GM21360 (cell line): ENCODE measurements at regions not wholly inside any gene's neighbourhood (a gene's known extent, or its start where the extent isn't known, plus 50 kb on each side); places are given as distances from the start of the nearest gene placed in this dataset.
"Not testable (repeated sequence)": the region's sequence is repeated elsewhere in the genome, so short reads cannot be mapped to it uniquely, and the experiment has no call there.

Source experiments
- ATAC-seq: cut with Tn5 transposase; IDR thresholded peaks from one replicate; pipeline ENCODE4 v1.9.1; 2021; ENCODE audit warnings: mild to moderate bottlenecking, moderate library complexity; ENCODE audit not compliant: unreplicated experiment

GRCh38 chr4:38278255-38278654, 318.1 kb downstream of the PTTG2 start:
- ATAC-seq: no peak

GRCh38 chr4:38279077-38279476, 318.9 kb downstream of the PTTG2 start:
- no peak for ATAC-seq

- no peak for ATAC-seq
These were observed 319.6 kb downstream of the PTTG2 start for GRCh38 chr4:38279650-38280322.

GRCh38 chr4:38280323-38280706, 320.1 kb downstream of the PTTG2 start:
- no peak for ATAC-seq

- no peak for ATAC-seq
These were observed 321.3 kb downstream of the PTTG2 start for GRCh38 chr4:38281371-38282071.

- no peak for ATAC-seq
These were observed 323.5 kb downstream of the PTTG2 start for GRCh38 chr4:38283724-38284123.

- ATAC-seq: no peak
These were observed 324.3 kb downstream of the PTTG2 start for GRCh38 chr4:38284294-38285030.

- no peak for ATAC-seq
These were observed 327.1 kb downstream of the PTTG2 start for GRCh38 chr4:38287101-38287851.

GRCh38 chr4:38289553-38289952, 329.4 kb downstream of the PTTG2 start:
- no peak for ATAC-seq

- no peak for ATAC-seq
These were observed 330.2 kb downstream of the PTTG2 start for GRCh38 chr4:38290366-38290765.

GRCh38 chr4:38290914-38291313, 330.7 kb downstream of the PTTG2 start:
- no peak for ATAC-seq

- ATAC-seq: no peak
These were observed 332.3 kb downstream of the PTTG2 start for GRCh38 chr4:38292529-38292928.

GRCh38 chr4:38294238-38294637, 334.0 kb downstream of the PTTG2 start:
- no peak for ATAC-seq

- no peak for ATAC-seq
These were observed 336.9 kb downstream of the PTTG2 start for GRCh38 chr4:38297061-38297460.

GRCh38 chr4:38298868-38299713, 338.9 kb downstream of the PTTG2 start:
- ATAC-seq: no peak

- no peak for ATAC-seq
These were observed 342.7 kb downstream of the PTTG2 start for GRCh38 chr4:38302910-38303309.

- not testable (repeated sequence) for ATAC-seq
These were observed 344.3 kb downstream of the PTTG2 start for GRCh38 chr4:38304460-38304859.

- ATAC-seq: peak; percentile 60
These were observed 346.4 kb downstream of the PTTG2 start for GRCh38 chr4:38306482-38307071.

- no peak for ATAC-seq
These were observed 348.6 kb downstream of the PTTG2 start for GRCh38 chr4:38308728-38309311.

- ATAC-seq: no peak
These were observed 349.3 kb downstream of the PTTG2 start for GRCh38 chr4:38309471-38309870.
